GM21390 (cell line): ENCODE measurements at regions not wholly inside any gene's neighbourhood (a gene's known extent, or its start where the extent isn't known, plus 50 kb on each side); places are given as distances from the start of the nearest gene placed in this dataset.

Source experiments
- ATAC-seq: cut with Tn5 transposase; IDR thresholded peaks from one replicate; pipeline ENCODE4 v1.9.1; 2021; ENCODE audit not compliant: unreplicated experiment

DNA sequence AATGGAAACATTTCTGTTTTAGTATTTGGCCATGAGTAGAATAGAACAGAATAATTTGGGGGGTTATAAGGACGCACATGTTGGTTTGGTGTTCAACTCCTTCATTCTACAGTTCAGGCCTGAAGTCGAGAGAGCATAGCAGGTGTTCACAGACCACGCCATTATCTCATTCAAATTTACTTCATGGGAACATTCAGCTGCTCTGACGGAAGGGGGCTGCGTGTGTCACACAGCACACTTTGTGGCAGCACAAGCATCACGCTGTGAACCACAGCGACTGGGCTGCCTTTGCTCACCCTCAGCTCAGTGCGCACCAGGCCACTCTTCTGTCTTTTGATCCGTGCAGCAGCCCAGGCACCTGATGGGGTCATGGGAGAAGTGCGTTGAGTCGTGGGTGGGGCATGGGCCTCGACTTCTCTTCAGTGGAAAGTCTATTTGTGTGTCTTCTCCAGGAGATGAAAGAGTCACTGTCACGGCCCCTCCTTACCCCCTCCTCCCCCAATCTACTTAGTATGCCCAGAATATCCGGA lies 348.6 kb upstream of the SALL3 start:
- ATAC-seq: no peak

DNA sequence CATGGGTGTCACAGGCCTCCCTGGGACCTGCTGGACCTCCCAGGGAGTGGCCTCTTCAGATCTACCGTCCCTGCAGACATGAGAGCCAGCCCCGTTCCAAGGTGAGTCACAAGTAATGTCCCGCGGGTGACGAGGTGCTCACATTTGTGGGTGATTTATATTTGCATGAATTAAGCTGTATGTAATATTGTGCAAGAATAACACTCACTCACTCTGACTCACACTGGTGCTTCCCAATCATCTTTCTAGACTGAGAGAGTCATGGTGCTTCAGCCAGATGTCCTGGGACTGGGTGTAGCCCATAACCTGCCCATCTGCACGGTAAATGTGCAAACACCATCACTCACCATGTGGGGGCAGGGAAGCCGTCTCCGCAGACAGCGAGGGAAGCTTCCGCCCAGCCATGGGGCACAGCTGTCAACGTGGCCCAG lies 347.5 kb upstream of the SALL3 start:
- ATAC-seq: no peak

GRCh38 chr18:78634061-78634696 lies 345.4 kb upstream of the SALL3 start:
- no peak for ATAC-seq

GRCh38 chr18:78635093-78635800 lies 344.4 kb upstream of the SALL3 start:
- ATAC-seq: no peak

GRCh38 chr18:78636260-78636659 lies 343.4 kb upstream of the SALL3 start:
- ATAC-seq: no peak

DNA sequence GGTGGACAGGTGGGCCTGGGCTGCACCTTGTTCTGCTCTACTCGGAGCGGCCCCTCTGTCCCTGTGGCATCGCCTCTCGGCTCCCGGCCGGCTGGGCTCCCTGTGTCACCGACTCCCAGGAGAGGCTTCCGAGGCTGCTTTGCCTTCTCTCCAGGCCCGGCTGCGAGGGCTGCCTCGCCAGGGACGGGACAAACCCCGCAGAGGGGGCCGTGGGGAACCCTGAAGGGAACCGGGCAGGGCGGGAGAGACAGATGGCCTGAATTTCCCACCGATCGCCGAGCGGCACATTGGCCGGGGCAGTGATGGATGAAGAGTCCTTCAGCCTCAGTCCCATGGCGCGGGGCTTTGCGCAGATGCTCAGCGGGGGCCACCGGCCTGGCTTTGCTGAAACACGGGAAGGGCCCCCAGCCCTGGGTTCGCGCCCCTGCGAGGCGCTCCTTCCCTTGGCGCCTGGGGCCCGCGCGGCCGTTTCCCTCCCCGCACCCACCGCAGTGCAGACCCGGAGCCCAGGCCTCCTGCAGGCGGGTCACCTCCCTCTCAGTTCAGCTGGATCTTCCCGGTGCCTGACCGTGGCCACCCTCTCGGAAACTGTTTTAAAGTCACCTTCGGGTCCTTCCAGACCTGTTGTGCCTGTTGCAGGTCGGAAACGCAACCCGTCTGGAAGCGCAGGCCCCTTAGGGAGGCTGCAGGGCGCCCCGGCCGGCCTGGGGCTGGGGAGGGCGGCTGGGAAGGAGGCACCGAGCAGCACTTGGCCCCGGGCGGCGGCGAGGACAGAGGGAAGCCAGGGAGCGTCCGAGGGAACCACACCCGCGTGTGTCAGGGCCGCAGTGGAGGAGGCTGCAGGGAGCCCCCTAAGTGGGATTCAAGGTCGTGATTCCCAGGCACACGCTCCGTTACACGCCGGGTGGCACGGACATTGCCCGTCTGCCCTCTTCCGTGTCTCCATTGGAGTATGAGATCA lies 341.9 kb upstream of the SALL3 start:
- ATAC-seq: no peak

DNA sequence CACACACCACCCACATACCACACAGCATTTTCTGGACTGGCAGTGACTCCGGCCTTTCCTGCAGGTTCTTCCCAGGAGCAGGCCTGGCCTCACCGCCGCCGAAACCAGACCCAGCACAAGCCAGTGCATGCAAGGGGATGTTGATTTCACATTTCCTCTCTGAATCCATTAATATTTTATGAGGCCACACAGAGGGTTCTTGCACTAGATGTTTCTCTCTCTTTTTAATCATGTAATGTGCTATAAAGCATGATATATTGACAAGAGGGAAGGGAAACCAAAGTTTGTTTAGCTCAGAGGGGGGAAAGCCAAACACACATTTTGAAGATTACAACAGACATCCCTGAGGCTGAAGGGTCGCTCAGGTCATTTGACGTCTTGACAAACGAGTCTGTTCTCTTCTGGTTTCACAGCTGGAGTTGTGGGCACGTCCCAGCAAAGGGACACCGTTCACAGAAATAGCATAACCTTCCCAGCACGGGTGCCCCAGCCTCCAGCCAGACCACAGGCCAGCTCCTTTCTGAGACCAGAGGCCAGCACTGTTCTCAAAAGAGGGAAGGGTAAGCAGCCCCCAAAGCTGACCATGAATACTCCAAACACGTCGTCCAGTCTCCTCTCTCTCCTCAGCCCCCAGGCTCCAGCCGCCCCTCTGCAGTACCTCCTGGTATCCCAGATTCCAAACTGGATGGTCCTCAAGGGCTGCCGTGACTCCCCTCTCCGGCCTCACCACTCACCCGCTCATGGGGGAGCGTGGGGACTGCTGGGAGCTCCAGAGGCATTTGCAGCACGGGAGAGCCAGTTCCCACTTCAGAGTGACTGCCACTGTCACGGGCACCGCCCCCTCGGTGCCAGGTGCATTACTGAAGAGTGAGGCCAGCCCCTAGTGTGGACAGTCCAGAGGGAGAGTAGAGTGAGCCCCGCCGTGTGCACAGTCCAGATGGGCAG lies 340.3 kb upstream of the SALL3 start:
- ATAC-seq: no peak

- no peak for ATAC-seq
These were observed 339.2 kb upstream of the SALL3 start for GRCh38 chr18:78640246-78640995.

- no peak for ATAC-seq
These were observed 337.9 kb upstream of the SALL3 start for GRCh38 chr18:78641689-78642231.

DNA sequence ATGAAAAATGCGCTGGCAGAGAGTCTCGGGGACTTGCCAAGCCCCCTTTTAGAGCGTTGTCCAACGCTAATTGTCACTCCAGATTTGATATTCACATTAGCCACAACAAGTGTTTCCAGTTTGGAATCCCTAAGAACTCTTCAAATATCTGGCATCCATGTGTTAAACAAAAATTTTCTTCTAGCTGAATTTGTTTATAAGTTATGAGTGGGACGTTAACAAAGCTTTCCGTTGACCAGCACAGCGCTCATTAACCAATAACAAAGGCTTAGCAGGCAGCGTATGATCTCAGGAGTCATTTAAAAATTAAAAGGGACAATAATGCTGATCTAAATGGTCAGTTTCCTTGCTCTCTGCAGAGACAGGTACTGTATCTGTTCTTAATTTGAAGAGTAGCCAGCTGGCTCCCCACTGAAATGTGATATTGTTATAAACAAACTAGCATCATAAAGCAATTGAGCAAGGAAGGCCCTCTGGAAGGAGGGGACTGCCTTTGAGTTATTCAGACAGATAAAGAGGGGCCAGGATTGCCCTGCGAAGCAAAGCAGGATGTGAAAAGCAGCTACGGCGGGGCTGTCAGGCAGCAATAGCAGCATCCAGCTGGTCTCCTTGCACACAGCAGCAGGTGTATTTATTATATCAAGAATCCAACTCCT lies 337.2 kb upstream of the SALL3 start:
- no peak for ATAC-seq

- ATAC-seq: no peak
These were observed 336.6 kb upstream of the SALL3 start for GRCh38 chr18:78643004-78643403.

DNA sequence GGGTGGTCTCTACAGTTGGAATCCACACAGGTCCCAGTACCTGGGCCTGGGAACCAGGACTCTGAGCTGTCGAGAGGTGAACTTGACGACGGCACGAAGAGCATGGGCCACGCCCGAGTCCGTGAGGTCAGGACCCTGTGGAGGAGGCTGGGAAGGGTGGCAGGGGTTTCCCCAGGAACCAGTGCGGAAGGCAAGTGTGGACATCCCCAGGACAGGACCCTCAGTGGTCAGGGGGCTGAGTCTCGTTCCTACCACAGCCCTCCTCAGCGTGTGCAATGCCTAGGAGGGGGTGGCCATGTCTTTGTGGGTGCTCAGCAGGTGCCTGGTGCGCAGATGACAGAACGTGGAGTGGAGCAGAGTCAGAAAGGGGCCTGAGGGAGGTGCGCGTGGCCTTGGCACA lies 335.6 kb upstream of the SALL3 start:
- ATAC-seq: no peak

- no peak for ATAC-seq
These were observed 334.4 kb upstream of the SALL3 start for GRCh38 chr18:78645216-78645615.

- ATAC-seq: no peak
These were observed 332.6 kb upstream of the SALL3 start for GRCh38 chr18:78647018-78647417.

- no peak for ATAC-seq
These were observed 330.2 kb upstream of the SALL3 start for GRCh38 chr18:78649421-78649820.

DNA sequence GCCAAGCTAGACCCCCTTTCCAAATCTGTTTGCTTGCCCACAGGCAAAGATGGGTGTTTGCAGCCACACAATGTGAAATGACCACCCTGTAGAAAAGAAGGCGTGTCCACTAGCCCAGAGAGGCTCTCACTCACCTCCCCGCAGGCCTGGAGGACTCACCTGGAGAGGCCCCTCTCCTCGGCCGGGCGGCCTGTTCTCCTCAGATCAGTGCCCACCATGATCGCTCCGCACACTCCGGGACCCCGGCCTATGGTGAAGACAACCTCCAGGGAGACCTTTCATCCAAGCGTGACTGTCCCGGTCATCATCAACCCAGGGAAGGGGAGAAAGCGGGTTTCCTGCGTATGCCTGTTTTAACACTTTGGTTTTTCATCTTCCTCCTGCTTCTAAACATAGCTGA lies 328.7 kb upstream of the SALL3 start:
- no peak for ATAC-seq

DNA sequence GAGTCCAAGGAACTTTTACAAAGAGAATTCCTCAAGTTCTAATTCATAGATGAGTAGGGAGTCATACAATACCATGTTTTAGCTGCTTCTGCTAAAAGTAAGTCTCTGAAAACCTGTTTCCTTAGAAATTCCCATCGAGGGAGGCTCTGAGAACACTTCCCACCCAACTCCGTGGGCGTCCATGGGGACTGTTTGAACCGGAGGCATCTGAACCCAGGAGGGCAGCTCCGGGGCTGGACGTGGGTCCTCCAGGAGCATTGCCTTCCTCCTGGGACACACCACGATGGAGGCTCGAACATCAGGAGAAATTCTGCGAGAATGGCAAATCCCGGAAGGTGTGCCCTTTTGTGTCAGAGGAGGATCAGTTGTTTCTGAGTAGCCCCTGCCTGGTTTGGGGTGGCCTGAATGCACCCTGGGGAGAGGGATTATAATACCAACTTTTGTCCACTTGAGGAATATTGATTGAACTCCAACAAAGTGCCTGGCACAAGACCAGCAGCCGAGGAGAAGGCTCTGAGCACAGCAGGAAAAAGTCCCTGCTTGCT lies 327.5 kb upstream of the SALL3 start:
- no peak for ATAC-seq

- ATAC-seq: no peak
These were observed 323.7 kb upstream of the SALL3 start for GRCh38 chr18:78655921-78656320.
